ENCODE measurements at regions not wholly inside any gene's neighbourhood (a gene's known extent, or its start where the extent isn't known, plus 50 kb on each side); places are given as distances from the start of the nearest gene placed in this dataset.

DNA sequence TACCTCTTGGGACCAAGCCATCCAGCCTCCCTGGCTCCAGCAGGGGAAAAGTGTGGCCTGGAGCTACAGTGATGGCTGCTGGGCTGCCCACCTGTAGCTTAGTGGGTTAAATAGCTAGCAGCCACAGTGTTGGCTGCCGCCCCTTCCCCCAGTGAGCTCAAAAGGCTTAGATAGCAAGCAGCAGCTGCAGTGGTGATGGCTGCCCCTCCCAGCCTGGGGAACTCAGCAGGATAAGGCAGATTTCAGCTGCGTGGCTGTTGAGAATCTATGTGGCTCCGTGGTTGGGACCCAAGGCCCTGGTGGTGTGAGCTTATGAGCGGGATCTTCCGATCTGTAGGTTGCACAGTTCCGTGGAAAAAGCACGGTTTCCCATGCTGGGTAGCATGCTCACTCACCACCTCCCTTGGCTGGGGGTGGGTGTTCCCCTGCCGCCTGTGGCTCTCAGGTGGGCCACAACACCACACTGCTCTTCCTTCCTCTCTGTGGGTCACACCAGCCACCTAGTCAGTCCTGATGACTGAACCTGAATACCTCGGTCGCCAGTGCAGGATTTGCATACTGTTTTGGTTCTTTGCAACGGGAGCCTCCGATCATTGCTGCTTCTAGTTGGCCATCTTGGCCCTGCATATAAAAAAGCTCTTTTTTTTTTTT, 946.5 kb upstream of the FAM98A start:
- H3K27me3 ChIP-seq: no peaks in the 10 kb centered on the region
- H3K36me3 ChIP-seq: no peaks in the 10 kb centered on the region
- no peaks in the 10 kb centered on the region for H3K4me1 ChIP-seq
- H3K9me3 ChIP-seq: peaks cover 0 to 3% of the 10 kb centered on the region in 2 donors
- no peak overlapping the region for H3K27ac ChIP-seq
- H3K4me3 ChIP-seq: no peak overlapping the region
- intact Hi-C loops (cut with DNase I; ENCODE audit: low total_unique reads): no loop called here
- TF ChIP-seq, protein P1, sequence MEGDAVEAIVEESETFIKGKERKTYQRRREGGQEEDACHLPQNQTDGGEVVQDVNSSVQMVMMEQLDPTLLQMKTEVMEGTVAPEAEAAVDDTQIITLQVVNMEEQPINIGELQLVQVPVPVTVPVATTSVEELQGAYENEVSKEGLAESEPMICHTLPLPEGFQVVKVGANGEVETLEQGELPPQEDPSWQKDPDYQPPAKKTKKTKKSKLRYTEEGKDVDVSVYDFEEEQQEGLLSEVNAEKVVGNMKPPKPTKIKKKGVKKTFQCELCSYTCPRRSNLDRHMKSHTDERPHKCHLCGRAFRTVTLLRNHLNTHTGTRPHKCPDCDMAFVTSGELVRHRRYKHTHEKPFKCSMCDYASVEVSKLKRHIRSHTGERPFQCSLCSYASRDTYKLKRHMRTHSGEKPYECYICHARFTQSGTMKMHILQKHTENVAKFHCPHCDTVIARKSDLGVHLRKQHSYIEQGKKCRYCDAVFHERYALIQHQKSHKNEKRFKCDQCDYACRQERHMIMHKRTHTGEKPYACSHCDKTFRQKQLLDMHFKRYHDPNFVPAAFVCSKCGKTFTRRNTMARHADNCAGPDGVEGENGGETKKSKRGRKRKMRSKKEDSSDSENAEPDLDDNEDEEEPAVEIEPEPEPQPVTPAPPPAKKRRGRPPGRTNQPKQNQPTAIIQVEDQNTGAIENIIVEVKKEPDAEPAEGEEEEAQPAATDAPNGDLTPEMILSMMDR (IDR thresholded peaks at IDR 0.05): no peak
- TF ChIP-seq POLR2A (IDR thresholded peaks at IDR 0.05): no peak
- DNase-seq: no peak

DNA sequence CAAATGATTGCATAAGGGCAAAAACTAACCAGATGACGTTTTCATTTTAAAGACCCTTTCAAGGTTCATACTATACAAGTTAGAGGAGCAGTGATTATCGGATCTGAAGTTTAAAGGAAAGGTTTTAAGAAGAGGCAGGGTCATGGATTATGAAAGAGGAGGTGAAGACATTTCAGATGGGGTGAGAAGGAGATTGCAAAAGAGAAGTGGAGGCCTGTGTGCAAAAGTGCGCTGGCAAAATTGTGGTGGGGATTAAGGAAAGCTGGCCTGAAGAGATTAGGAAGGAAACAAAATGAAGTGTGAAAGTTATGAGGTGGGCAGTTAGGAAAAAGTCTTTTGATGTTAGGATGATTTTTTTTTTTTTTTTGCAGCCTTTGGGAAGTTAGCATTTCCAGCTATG, 935.7 kb upstream of the FAM98A start:
- DNase-seq: no peak
- H3K9me3 ChIP-seq: no peaks in the 10 kb centered on the region
- H3K27me3 ChIP-seq: no peaks in the 10 kb centered on the region
- TF ChIP-seq POLR2A (IDR thresholded peaks at IDR 0.05): no peak
- TF ChIP-seq, protein P1 (IDR thresholded peaks at IDR 0.05): no peak
- intact Hi-C loops (cut with DNase I; ENCODE audit: low total_unique reads): no loop called here
- no peaks in the 10 kb centered on the region for H3K36me3 ChIP-seq
- no peak overlapping the region for H3K27ac ChIP-seq
- H3K4me1 ChIP-seq: no peaks in the 10 kb centered on the region
- no peak overlapping the region for H3K4me3 ChIP-seq

DNA sequence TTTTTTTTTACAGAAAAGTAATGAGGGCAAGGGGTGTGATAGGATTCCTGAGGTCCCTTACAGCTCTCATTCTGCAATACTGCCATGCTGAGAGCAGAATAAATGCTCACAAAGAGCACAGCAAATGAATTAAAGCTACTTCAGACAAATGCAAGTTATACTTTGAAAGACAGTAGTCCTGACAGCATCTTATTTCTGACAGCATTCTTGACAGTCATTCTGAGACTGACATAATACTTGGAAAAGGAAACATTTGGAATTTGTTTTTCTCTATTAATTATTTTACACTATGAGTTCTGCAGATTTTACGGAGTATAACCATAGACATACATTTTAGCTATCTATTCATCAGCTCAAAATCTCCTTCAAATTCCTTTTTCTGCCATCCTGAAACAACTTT, 935.2 kb upstream of the FAM98A start:
- H3K4me1 ChIP-seq: no peaks in the 10 kb centered on the region
- intact Hi-C loops (cut with DNase I; ENCODE audit: low total_unique reads): no loop called here
- no peak overlapping the region for H3K4me3 ChIP-seq
- no peak for TF ChIP-seq POLR2A (IDR thresholded peaks at IDR 0.05)
- TF ChIP-seq, protein P1 (IDR thresholded peaks at IDR 0.05): no peak
- H3K9me3 ChIP-seq: no peaks in the 10 kb centered on the region
- no peak overlapping the region for H3K27ac ChIP-seq
- DNase-seq: no peak
- no peaks in the 10 kb centered on the region for H3K36me3 ChIP-seq
- H3K27me3 ChIP-seq: no peaks in the 10 kb centered on the region

DNA sequence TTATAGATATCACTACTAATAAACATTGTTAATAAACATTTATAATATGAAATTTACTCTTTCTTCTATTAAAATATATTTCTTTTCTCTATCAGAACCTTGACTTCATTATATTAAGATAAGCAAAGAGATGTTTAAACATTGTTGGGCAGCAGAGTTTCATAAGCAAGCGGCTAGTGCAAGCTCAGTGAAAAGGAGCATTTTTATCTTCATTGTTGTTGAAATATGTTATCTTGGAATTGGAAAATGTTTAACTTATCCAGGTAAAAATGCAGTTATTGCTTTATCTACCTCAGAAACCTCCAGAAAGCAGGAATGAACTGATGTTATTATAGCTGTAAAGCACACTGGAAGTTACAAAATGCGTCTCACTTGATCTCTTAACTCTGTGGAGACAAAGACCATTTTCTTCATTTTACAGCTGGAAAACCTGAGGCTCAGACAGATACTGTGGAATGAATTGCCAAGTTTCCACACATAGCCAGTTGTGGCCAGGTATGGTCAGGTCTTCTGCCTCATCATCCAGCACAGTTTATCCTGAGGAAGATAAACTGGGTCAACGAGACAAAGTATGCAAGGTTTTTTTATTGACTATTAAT, 934.6 kb upstream of the FAM98A start:
- intact Hi-C loops (cut with DNase I; ENCODE audit: low total_unique reads): no loop called here
- no peaks in the 10 kb centered on the region for H3K9me3 ChIP-seq
- H3K4me3 ChIP-seq: no peak overlapping the region
- H3K27me3 ChIP-seq: no peaks in the 10 kb centered on the region
- H3K36me3 ChIP-seq: no peaks in the 10 kb centered on the region
- DNase-seq: no peak
- H3K4me1 ChIP-seq: no peaks in the 10 kb centered on the region
- H3K27ac ChIP-seq: no peak overlapping the region
- TF ChIP-seq, protein P1 (IDR thresholded peaks at IDR 0.05): no peak
- TF ChIP-seq POLR2A (IDR thresholded peaks at IDR 0.05): no peak

DNA sequence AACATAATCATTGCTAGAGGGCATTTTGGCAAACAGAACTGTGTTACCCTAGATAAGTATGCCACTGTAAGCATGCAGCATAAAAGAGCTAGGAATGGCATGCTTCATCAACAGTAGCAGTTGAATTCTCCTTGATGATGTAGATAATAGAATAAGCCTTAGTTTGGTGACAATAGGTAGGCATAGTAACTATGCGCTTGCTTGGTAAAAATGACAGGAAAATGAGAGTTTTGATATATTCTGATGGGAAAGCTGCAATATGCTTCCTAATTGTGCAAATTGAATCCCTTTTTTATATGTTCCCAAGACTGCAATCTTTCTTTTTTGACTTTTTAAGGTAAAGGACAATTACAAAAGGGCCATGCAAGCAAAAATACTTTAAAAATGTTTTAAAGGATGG, 930.9 kb upstream of the FAM98A start:
- Histone ChIP-seq H3K27ac (no peak overlapping the region), H3K27me3 (no peaks in the 10 kb centered on the region), H3K9me3 (no peaks in the 10 kb centered on the region), H3K4me1 (no peaks in the 10 kb centered on the region), H3K36me3 (no peaks in the 10 kb centered on the region), H3K4me3 (no peak overlapping the region)
- DNase-seq: no peak
- TF ChIP-seq POLR2A (IDR thresholded peaks at IDR 0.05): no peak
- TF ChIP-seq, protein P1 (IDR thresholded peaks at IDR 0.05): no peak
- intact Hi-C loops (cut with DNase I; ENCODE audit: low total_unique reads): no loop called here

Measured in uterus (tissue), 3 donors.